Hepatocyte (in vitro differentiated cells): ENCODE measurements at regions not wholly inside any gene's neighbourhood (a gene's known extent, or its start where the extent isn't known, plus 50 kb on each side); places are given as distances from the start of the nearest gene placed in this dataset.

ENCODE experiments used
- EZH2phosphoT487 ChIP-seq: fragments of 200-600 bp; sonication (generic); IDR thresholded peaks from one replicate; pipeline ENCODE4 v1.6.1; 2018; ENCODE audit warnings: antibody characterized with exemption, mild to moderate bottlenecking, low read depth, moderate library complexity; ENCODE audit not compliant: unreplicated experiment, severe bottlenecking
- TF ChIP-seq, protein P1 (sequence below): fragments of 200-600 bp; sonication (generic); IDR thresholded peaks from 2 replicates; pipeline ENCODE4 v1.5.1; 2016; ENCODE audit warnings: antibody characterized with exemption, mild to moderate bottlenecking; ENCODE audit not compliant: poor library complexity

DNA sequence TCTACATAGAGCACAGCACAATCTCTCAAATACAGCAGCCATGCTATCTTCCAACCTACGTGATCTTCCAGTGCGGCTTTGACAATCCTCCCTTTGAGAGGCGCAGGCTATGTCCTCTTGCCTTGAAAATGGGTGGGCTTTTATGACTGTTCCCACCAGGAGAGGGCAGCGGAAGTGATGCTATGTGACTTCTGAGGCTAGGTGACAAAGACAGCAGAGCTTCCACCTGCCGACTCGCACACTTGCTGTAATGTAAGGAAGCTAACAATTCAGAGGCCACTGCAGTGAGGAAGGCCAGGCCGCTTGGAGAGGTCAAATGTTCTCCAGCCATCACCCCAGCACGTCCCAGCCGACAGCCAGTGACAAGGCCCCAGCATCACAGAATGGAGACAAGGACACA lies 65.8 kb downstream of the MRPL57 start:
- TF ChIP-seq, protein P1, sequence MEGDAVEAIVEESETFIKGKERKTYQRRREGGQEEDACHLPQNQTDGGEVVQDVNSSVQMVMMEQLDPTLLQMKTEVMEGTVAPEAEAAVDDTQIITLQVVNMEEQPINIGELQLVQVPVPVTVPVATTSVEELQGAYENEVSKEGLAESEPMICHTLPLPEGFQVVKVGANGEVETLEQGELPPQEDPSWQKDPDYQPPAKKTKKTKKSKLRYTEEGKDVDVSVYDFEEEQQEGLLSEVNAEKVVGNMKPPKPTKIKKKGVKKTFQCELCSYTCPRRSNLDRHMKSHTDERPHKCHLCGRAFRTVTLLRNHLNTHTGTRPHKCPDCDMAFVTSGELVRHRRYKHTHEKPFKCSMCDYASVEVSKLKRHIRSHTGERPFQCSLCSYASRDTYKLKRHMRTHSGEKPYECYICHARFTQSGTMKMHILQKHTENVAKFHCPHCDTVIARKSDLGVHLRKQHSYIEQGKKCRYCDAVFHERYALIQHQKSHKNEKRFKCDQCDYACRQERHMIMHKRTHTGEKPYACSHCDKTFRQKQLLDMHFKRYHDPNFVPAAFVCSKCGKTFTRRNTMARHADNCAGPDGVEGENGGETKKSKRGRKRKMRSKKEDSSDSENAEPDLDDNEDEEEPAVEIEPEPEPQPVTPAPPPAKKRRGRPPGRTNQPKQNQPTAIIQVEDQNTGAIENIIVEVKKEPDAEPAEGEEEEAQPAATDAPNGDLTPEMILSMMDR, result no peak
- TF ChIP-seq EZH2phosphoT487, result no peak
